GM19397 (cell line): ENCODE measurements at regions not wholly inside any gene's neighbourhood (a gene's known extent, or its start where the extent isn't known, plus 50 kb on each side); places are given as distances from the start of the nearest gene placed in this dataset.
"Not testable (repeated sequence)": the region's sequence is repeated elsewhere in the genome, so short reads cannot be mapped to it uniquely, and the experiment has no call there.

Experiments used
- ATAC-seq: cut with Tn5 transposase; IDR thresholded peaks from one replicate; pipeline ENCODE4 v1.9.1; 2021; ENCODE audit warnings: mild to moderate bottlenecking, moderate library complexity; ENCODE audit not compliant: unreplicated experiment

DNA sequence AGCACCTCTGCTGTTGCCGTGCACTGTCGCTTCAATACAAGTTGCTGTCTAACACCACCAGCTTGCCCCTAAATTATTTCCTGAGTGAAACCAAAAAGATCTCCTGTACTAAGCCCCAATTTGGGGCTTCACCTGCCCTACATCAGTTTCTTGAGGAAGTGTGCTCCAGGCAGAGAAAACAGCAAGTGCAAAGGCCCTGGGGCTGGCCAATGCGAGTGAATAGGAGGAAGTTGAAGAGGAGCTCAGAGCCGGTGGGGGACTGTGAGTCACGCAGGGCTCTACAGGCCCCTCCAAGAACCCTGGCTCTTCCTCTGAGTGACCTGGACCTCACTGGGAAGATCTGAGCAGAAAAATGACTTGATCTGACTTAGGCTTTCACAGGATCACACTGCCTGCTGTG is 117.2 kb downstream of the IPO8 start:
- ATAC-seq: no peak

DNA sequence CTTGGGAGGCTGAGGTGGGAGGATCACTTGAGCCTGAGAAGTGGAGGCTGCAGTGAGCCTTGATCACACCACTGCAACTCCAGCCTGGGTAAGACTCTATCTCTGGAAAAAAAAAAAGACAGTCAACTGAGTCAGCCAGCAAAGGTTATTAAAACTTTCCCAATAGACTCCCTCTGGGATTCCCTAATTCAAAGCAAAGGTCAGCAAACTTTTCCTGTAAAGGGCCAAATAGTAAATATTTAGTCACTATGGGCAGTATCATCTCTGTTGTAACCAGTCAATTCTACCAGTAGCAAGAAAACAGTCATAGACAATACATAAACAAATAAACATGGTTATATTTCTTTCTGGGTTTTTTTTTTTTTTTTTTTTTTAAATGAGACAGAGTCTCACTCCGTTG is 122.5 kb downstream of the IPO8 start:
- no peak for ATAC-seq

DNA sequence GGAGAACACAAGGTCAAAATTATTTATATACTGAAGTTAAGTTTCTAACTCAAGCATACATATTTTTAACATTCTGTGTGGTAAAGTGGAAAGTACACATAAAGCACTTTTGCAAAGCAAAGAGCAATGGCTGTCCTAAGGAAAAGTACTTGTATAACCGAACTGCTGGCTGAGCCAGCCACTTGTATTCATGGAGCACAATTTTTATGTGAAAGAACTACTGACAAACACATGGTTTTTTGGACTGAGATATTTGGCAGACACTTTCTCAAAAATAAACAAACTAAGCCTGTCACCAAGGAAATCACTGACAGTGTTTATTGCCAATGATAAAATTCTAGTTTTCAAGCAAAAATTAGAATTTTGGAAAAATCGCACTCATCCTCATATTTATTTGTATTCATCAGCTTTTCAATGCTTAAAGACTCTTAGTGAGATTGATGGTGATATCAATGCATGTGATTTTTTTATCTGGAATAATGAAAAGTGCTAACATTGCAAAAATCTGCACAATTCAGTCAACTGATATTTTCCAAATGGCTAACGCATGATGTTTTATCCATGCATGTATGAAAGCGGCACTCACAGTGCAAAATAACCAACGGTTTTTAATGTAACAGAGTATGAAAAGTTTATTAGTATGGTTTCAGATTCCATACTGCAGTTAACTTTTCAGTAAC is 125.3 kb downstream of the IPO8 start:
- no peak for ATAC-seq

DNA sequence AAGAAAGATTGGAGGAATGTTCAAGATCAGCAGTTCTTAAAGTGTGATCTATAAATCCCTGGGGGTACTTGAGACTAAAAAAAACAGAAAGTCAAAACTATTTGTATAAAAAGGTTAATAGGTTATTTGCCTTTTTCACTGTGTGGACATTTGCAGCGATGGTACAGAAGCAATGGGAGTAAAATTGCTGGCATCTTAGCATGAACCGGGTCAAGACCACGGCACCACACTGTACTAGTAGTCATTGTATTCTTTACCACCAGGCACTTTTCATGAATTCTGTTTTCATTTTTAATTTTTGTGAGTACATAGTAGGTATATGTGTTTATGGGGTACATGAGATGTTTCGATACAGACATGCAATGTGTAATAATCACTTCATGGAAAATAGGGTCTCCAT is 126.2 kb downstream of the IPO8 start:
- no peak for ATAC-seq

DNA sequence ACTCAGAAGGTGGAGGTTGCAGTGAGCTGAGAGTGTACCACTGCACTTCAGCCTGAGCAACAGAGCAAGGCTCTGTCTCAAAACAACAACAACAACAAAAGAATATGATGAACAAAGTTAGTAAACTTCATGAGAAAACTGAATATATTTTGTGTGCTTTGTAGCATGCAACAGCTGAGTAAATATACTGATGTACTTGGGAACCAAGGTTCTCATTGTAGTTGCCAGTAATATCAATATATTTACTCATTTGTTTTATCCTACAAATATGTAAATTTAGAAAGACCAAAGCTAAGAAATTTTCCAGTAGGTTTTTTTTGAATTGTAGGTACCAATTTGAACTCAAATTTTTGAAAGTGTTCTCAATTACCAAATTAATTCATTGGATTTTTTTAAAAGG is 127.2 kb downstream of the IPO8 start:
- ATAC-seq: no peak

DNA sequence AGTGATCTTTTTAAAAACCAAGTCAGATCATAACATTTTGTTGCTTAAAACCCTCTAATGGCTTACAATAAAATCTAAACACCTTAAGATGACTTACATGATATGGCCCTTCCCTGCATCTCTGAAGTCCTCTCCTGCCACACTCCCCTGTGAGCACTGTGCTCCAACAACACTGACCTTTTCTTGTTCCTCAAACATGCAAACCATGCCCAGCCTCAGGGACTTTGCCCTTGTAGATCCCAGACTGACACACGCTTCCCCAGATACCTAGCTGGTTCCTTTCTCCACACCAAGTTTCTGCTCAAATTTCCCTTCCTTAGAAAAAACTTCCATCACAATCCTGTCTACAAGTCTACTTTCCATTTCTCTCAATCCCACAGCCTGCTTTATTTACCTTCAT is 128.6 kb downstream of the IPO8 start:
- ATAC-seq: no peak

DNA sequence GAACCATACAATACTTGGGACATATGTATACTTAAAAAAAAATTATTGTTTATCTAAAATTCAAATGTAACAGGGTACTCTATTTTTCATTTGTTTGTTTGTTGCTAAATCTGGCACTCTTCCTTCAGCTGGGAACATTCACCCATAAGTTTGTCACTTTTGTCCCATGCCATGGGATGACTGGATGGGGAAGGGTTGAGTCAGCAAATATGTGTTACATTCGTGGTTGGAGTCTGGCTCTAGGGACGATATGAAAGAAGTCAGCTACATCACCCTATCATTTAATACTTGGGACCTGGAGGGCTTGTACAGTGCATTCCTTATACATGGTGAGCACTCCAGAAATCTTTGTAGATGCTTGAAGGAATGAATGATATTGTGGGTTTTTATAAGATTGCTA is 131.3 kb downstream of the IPO8 start:
- ATAC-seq: no peak

DNA sequence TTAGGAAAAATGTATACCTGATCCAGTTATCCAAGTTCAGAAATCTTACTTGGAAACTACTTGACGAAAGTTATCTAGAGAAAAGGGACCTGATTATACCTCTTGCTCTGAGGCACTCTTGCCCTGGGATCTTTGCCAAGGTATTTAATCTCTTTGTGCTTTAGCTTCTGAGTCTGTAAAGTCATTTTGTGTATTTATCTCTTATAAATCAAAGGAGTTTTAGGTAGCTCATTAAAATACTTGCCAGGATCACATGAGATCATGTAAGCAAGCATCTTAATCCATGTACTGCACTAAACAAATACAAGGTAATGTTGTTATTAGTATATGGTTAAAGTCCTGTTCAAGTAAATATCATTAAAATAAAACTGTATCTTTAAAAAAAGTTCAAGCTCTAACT is 147.5 kb downstream of the IPO8 start:
- ATAC-seq: no peak

DNA sequence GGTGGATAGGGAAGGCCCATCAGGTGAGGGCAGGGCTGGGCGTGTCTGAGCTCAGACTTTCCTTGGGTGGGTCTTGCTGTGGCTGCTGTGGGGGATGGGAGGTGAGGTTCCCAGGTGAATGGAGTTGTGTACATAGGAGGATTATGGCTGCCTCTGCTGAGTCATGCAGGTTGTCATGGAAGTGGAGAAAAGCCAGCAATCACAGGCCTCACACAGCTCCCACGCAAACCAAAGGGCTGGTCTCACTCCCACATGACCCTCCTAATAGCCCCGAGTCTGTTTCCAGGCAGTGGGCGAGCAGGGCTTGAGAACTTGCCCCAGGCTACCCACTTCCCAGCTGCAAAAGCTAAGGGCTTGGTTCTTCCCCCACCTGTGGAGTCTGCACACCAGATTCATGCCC is 149.5 kb downstream of the IPO8 start:
- no peak for ATAC-seq

DNA sequence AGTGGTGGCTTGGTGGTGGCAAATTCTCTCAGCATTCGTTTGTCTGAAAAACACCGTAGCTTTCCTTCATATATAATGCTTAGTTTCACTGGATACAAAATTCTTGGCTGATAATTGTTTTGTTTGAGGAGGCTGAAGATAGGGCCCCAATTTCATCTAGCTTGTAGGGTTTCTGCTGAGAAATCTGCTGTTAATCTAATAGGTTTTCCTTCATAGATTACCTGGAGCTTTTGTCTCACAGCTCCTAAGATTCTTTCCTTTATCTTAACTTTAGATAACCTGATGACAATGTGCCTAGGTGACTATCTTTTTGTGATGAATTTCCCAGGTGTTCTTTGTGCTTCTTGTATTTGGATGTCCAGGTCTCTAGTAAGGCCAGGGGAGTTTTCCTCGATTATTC is 151.0 kb downstream of the IPO8 start:
- ATAC-seq: not testable (repeated sequence)

DNA sequence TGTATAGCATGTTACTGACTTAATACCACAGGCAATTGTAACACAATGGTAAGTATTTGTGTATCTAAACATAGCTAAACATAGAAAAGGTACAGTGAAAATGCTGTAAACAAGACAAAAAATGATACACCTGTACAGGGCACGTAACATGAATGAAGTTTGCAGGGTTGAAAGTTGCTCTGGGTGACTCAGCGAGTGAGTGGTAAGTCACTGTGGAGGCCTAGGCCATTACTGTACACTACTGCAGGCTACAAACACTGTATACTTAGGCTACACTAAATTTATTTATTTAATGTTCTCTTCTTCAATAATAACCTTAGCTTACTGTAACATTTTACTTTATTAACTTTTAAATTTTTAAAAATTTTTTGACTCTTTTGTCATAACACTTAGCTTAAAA is 158.4 kb downstream of the IPO8 start:
- ATAC-seq: no peak

DNA sequence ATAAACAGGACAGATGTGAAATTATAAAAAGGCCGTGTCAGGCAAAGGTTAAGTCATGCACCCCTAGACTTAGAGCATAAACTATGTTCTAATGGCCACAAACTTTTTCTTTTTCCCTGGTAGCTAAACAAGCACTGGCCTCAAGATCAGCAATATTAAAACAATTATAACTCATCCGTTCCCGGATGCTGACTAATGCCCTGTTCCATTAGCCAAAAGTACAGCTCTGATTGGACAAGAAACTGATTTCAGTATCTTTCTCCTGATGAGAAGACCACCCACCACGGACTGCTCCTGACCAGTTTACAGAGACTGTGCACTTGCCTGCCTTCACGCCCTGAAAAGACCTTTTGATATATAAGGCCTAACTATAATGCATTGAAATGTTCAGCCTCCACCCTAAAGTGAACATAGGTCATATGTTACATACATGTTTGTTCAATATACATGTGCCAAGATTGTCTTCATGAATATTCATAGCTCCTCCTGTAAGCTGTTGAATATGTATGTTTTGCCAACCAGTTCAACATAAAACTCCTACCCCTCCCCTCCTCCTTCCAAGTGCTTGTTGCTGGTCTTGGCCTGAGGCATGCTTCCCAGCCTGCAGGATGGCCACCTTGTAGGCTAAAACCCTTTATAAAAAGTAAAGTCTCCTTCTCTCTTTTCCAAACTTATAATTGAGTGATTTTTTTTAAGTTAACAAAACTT is 162.0 kb downstream of the IPO8 start:
- no peak for ATAC-seq

DNA sequence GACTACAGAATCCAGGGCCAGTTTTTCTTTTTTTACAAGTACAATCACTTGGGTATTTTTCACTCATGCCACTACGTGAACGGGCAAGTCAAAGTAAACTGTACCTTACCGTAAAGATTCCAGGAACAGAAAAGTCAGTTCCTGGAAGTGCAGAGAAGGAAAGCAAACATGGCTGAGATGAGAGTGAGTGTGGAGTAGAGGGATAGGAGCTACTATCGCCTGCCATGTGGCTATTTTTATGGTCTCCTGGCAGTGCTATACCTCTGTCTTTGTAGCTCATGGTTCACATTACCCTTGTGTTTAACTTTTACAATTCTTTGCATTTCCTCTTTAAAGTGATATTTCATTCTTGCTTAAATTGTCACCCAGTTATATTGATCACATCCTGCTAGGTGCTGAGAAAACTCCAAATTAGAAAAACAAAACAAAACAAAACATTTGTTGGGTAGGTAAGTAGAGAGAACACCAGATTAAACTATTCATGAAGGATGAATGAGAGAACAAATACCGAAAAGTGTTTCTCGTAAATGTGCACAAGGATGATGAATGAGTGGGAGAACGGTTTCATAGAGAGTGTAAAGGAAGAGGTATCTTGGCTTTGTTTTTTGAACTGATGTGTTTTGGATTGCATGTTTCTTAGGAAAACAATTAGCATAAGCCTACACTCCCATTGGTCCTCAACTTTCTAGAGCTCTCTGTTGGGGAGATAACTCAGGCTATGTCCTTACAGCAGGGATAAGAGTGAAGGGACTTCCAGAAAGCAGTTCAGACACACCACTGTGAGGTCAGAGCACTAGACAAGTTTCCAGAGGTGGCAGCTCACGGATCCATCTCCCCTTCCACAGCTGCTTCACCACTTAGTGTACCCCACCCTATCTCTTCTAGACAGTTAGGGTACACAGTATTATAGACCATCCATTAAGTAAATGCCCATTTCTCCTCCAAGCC is 163.7 kb downstream of the IPO8 start:
- no peak for ATAC-seq

DNA sequence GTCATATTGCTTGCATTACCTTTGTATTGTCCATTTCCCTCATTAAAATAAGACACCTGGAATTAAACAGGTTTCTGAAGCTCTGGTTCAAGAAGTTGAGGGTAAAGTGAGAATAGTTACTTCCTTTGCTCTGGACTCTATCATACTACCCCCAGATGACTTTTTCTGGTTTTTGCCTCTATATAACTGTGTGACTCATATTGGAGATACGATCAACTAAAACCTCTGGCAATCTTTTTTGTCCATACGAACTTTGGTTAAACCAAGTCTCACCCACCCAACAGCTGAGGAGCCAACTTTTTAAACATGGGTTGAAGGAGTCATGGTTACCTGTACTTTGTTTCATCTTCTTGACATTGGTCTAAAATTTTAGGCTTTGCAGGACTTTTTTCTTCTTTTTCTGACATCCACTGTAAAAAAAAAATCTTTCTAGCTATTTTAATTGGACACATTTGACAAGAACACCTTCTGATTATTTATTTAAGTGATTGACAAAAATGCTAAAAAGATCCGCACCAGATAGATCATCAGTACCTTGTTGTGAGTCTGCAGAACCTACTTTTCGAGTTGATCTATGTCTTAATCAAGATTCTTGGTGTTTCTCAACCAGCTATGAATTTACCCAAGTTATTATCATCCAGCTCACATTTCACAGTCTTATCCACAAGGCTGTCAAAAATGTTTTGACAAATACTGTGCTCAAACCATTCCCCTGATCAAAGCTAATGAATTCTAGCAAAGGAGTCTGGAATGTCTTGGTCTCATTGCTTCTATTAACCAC is 166.0 kb downstream of the IPO8 start:
- no peak for ATAC-seq

DNA sequence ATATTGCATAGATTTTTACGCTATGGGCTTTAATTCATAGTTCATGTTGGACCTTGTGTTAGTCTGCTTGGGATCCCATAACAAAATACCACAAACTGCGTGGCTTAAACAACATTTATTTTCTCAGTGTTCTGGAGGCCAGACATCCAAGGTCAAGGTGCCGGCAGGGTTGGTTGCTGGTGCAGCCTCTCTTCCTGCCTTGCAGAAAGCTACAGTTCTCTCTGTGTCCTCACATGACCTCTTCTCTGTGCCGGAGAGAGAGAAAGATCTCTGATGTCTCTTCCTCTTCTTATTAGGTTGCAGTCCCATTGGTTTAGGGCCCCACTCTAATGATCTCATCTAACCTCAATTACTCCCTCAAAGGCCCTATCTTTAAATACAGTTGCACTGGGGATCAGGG is 170.5 kb downstream of the IPO8 start:
- no peak for ATAC-seq

DNA sequence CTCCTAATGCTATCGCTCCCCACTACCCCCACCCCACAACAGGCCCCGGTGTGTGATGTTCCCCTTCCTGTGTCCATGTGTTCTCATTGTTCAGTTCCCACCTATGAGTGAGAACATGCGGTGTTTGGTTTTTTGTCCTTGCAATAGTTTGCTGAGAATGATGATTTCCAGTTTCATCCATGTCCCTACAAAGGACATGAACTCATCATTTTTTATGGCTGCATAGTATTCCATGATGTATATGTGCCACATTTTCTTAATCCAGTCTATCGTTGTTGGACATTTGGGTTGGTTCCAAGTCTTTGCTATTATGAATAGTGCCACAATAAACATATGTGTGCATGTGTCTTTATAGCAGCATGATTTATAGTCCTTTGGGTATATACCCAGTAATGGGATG is 175.4 kb downstream of the IPO8 start:
- not testable (repeated sequence) for ATAC-seq

DNA sequence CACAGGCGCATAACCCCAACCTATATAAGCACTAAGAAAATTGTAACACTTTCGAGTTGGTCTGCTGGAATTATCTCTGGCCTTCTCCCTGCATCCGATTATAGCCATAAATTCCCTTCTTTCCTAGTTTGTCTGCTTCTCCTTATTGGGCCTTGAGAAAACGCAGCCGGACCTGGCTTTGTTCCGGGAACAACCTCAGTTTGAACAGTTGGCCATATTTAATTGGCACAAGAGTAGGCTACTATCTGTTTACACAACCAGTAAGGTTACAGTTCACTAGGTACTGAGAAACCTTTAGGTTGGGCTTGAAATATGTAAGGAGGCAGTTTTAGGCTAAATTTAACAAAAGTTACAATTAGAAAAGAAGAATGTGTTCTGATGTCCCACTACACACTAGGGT is 176.1 kb downstream of the IPO8 start:
- no peak for ATAC-seq

DNA sequence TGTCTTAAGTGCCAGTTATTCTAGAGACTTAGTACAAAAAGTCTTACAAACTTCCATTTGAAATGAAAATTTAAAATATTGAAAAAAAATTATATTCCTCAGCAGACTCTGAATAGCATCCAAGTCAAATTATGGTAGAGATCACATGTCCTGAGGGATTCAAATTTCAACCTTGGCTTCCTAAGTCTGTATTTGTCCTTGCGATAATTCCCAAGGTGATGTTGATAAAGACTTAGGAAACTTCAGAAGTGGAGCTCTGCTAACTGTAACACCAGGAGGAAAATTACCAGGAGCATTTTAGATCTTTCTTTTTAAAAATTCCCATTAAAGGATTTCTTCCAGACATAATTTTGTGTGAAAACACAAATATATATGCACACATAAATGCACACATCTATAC is 178.3 kb downstream of the IPO8 start:
- no peak for ATAC-seq

DNA sequence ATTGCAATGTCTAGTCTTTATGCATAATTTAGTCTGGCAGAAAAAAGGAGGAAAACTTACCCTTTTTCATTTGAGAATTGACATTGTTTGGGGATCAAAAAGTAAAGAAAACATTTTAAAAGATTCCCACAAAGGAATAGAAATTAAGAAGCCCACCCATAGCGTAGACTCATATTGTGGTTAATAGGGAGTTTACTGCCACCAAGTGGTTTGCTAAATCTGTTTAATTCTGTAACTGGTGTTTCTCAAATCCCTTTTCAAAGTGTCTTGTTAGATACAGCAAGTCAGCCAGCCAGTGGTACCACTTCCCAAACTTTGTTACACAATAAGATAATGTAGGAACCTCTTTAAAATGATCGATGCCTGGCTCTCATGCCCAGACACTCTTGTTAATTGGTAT is 180.3 kb downstream of the IPO8 start:
- no peak for ATAC-seq

DNA sequence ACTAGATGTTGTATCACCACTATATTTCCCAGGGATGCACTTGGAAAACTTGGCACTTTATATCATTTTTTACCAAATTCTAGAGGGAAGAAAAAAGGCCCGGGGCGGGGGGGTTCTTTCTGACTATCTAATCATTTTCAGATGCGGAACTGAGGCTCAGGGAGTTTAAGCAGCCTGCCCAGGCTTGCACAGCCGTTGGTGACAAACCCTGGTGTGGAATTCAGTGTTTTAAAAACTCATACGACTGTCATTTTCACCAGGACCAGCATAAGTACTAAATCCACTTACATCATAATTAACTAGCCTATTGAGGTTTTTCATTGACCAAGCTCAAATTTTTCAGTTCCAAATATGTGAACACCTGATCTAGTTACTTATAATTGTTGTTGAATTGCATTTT is 181.0 kb downstream of the IPO8 start:
- no peak for ATAC-seq
